DOHH2 (cell line): ENCODE measurements at regions not wholly inside any gene's neighbourhood (a gene's known extent, or its start where the extent isn't known, plus 50 kb on each side); places are given as distances from the start of the nearest gene placed in this dataset.

Experiments used
- H3F3A ChIP-seq: fragments of 200-600 bp; sonication (generic), shearing (Covaris generic); 2 replicates; pipeline ENCODE4 v1.6.0; 2016; ENCODE audit warnings: antibody characterized with exemption, mild to moderate bottlenecking; ENCODE audit not compliant: control insufficient read depth, insufficient read depth
- H3K27ac ChIP-seq: fragments of 200-600 bp; sonication (generic); 2 replicates; pipeline ENCODE4 v1.5.1; 2014; ENCODE audit warnings: low read depth, mild to moderate bottlenecking, low read length, moderate library complexity
- H3K27me3 ChIP-seq: fragments of 200-600 bp; sonication (generic); 2 replicates; pipeline ENCODE4 v1.6.1; 2014; ENCODE audit warnings: mild to moderate bottlenecking, low read length, mixed read lengths; ENCODE audit not compliant: control insufficient read depth
- H3K36me3 ChIP-seq: fragments of 200-600 bp; sonication (generic); 2 replicates; pipeline ENCODE4 v1.6.1; 2014; ENCODE audit warnings: mild to moderate bottlenecking, low read length, moderate library complexity, mixed read lengths; ENCODE audit not compliant: control insufficient read depth
- H3K4me1 ChIP-seq: fragments of 200-600 bp; sonication (generic); 2 replicates; pipeline ENCODE4 v1.6.1; 2014; ENCODE audit warnings: mild to moderate bottlenecking, low read length, mixed read lengths; ENCODE audit not compliant: control insufficient read depth
- H3K4me2 ChIP-seq: fragments of 200-600 bp; sonication (generic); 2 replicates; pipeline ENCODE4 v1.6.0; 2014; ENCODE audit warnings: mild to moderate bottlenecking, low read length, moderate library complexity
- H3K4me3 ChIP-seq: fragments of 200-600 bp; sonication (generic); 2 replicates; pipeline ENCODE4 v1.5.1; 2014; ENCODE audit warnings: mild to moderate bottlenecking, low read length, mixed read lengths
- H3K79me2 ChIP-seq: fragments of 200-600 bp; sonication (generic); 2 replicates; pipeline ENCODE4 v1.6.1; 2014; ENCODE audit warnings: mild to moderate bottlenecking, low read length, mixed read lengths; ENCODE audit not compliant: control insufficient read depth
- H3K9me2 ChIP-seq: fragments of 200-600 bp; sonication (generic); replicated peaks from 2 replicates; pipeline ENCODE4 v1.6.1; 2014; ENCODE audit warnings: mild to moderate bottlenecking, low read length, mixed read lengths; ENCODE audit not compliant: control insufficient read depth
- H3K9me3 ChIP-seq: fragments of 200-600 bp; sonication (generic); 2 replicates; pipeline ENCODE4 v1.6.1; 2014; ENCODE audit warnings: antibody characterized with exemption, low read length, mixed read lengths; ENCODE audit not compliant: control insufficient read depth, insufficient read depth
- H4K20me1 ChIP-seq: fragments of 200-600 bp; sonication (generic); 2 replicates; pipeline ENCODE4 v1.6.0; 2014; ENCODE audit warnings: low read depth, mild to moderate bottlenecking, antibody characterized with exemption, low read length, moderate library complexity; ENCODE audit not compliant: control insufficient read depth, insufficient read depth
- CTCF ChIP-seq: fragments of 200-600 bp; sonication (generic); IDR thresholded peaks from one replicate; pipeline ENCODE4 v1.5.1; 2014; ENCODE audit warnings: antibody characterized with exemption, mild to moderate bottlenecking, low read depth, low read length; ENCODE audit not compliant: poor library complexity, severe bottlenecking
- EZH2phosphoT487 ChIP-seq: fragments of 200-600 bp; sonication (generic); IDR thresholded peaks from 2 replicates; pipeline ENCODE4 v1.6.1; 2017; ENCODE audit warnings: borderline replicate concordance, mild to moderate bottlenecking, antibody characterized with exemption, low read length, moderate library complexity, mixed read lengths

- H3K79me2 ChIP-seq, result no peaks in the 10 kb centered on the region
These were observed 206.6 kb downstream of the URB2 start for GRCh38 chr1:229832695-229833094.

GRCh38 chr1:229834230-229834629 lies 208.2 kb downstream of the URB2 start:
- no peaks in the 10 kb centered on the region for H4K20me1 ChIP-seq
- H3F3A ChIP-seq, result no peaks in the 10 kb centered on the region
- no peak overlapping the region for H3K27ac ChIP-seq
- H3K27me3 ChIP-seq, result no peaks in the 10 kb centered on the region; the same call in 1 of the 2 replicates
- H3K9me2 ChIP-seq, result no peaks in the 10 kb centered on the region
- no peak overlapping the region for H3K4me2 ChIP-seq
- H3K4me1 ChIP-seq, result no peaks in the 10 kb centered on the region
- H3K36me3 ChIP-seq, result no peaks in the 10 kb centered on the region
- H3K4me3 ChIP-seq, result no peak overlapping the region
- TF ChIP-seq CTCF (no peak), EZH2phosphoT487 (no peak)
- H3K9me3 ChIP-seq, result no peaks in the 10 kb centered on the region
- H3K79me2 ChIP-seq, result no peaks in the 10 kb centered on the region

More at GRCh38 chr1:229832695-229833094, 206.6 kb downstream of the URB2 start:
- Histone ChIP-seq H3K9me2 (no peaks in the 10 kb centered on the region), H3K27ac (no peak overlapping the region), H3K9me3 (no peaks in the 10 kb centered on the region), H3F3A (no peaks in the 10 kb centered on the region), H3K36me3 (no peaks in the 10 kb centered on the region), H3K27me3 (peaks cover 6% of the 10 kb centered on the region; the same call in 1 of the 2 replicates), H3K4me2 (no peak overlapping the region), H3K4me1 (no peaks in the 10 kb centered on the region), H3K4me3 (no peak overlapping the region), H4K20me1 (no peaks in the 10 kb centered on the region)
- TF ChIP-seq CTCF (no peak), EZH2phosphoT487 (no peak)

GRCh38 chr1:229835226-229835625 lies 209.2 kb downstream of the URB2 start:
- Histone ChIP-seq H3F3A (no peaks in the 10 kb centered on the region), H3K9me2 (no peaks in the 10 kb centered on the region), H3K9me3 (no peaks in the 10 kb centered on the region), H3K4me1 (no peaks in the 10 kb centered on the region), H3K79me2 (no peaks in the 10 kb centered on the region), H3K4me3 (no peak overlapping the region), H3K27ac (no peak overlapping the region), H4K20me1 (no peaks in the 10 kb centered on the region), H3K27me3 (no peaks in the 10 kb centered on the region; the same call in 1 of the 2 replicates), H3K4me2 (no peak overlapping the region), H3K36me3 (no peaks in the 10 kb centered on the region)
- TF ChIP-seq CTCF (no peak), EZH2phosphoT487 (no peak)
